ENCODE measurements at regions not wholly inside any gene's neighbourhood (a gene's known extent, or its start where the extent isn't known, plus 50 kb on each side); places are given as distances from the start of the nearest gene placed in this dataset.
A peak's percentile ranks its signal among the peaks of the same experiment; 100 is the strongest.

- no peak for DNase-seq
These were observed 163.9 kb downstream of the HS3ST1 start for GRCh38 chr4:11264841-11265240.

GRCh38 chr4:11264346-11264745 is 164.3 kb downstream of the HS3ST1 start:
- no peak for DNase-seq

- no peak for DNase-seq
These were observed 165.5 kb downstream of the HS3ST1 start for GRCh38 chr4:11263208-11263607.

- DNase-seq, result no peak
These were observed 167.4 kb downstream of the HS3ST1 start for GRCh38 chr4:11261066-11261850.

GRCh38 chr4:11259837-11260236 is 168.9 kb downstream of the HS3ST1 start:
- DNase-seq, result no peak

- DNase-seq, result no peak
These were observed 176.5 kb downstream of the HS3ST1 start for GRCh38 chr4:11252149-11252548.

GRCh38 chr4:11250510-11250909 is 178.2 kb downstream of the HS3ST1 start:
- DNase-seq, result no peak

- no peak for DNase-seq
These were observed 196.7 kb downstream of the HS3ST1 start for GRCh38 chr4:11232015-11232414.

- DNase-seq, result no peak
These were observed 197.8 kb downstream of the HS3ST1 start for GRCh38 chr4:11230866-11231265.

GRCh38 chr4:11228530-11228929 is 200.2 kb downstream of the HS3ST1 start:
- DNase-seq, result peak; percentile 17

GRCh38 chr4:11223311-11223710 is 205.4 kb downstream of the HS3ST1 start:
- DNase-seq, result peak; percentile 81

- DNase-seq, result no peak
These were observed 210.0 kb downstream of the HS3ST1 start for GRCh38 chr4:11218692-11219091.

- no peak for DNase-seq
These were observed 212.2 kb downstream of the HS3ST1 start for GRCh38 chr4:11216520-11216919.

GRCh38 chr4:11214281-11214680 is 214.4 kb downstream of the HS3ST1 start:
- no peak for DNase-seq

- DNase-seq, result no peak
These were observed 218.9 kb downstream of the HS3ST1 start for GRCh38 chr4:11209826-11210225.

- no peak for DNase-seq
These were observed 227.4 kb downstream of the HS3ST1 start for GRCh38 chr4:11201256-11201655.

GRCh38 chr4:11198516-11199305 is 230.0 kb downstream of the HS3ST1 start:
- no peak for DNase-seq

GRCh38 chr4:11197631-11198341 is 230.9 kb downstream of the HS3ST1 start:
- no peak for DNase-seq

GRCh38 chr4:11196927-11197522 is 231.7 kb downstream of the HS3ST1 start:
- DNase-seq, result no peak

- DNase-seq, result no peak
These were observed 234.3 kb downstream of the HS3ST1 start for GRCh38 chr4:11194431-11194830.

GRCh38 chr4:11189756-11190155 is 238.9 kb downstream of the HS3ST1 start:
- no peak for DNase-seq

- no peak for DNase-seq
These were observed 245.3 kb downstream of the HS3ST1 start for GRCh38 chr4:11183356-11183740.

Data from NCI-H1092 (cell line).